A549 (cell line): ENCODE measurements at regions not wholly inside any gene's neighbourhood (a gene's known extent, or its start where the extent isn't known, plus 50 kb on each side); places are given as distances from the start of the nearest gene placed in this dataset.
A peak's percentile ranks its signal among the peaks of the same experiment; 100 is the strongest.

Source experiments
- ATAC-seq, 2 experiments: fragments of 200-7000 bp in 1 of 2; fragments of >200 bp in 1 of 2; cut with Nextera tagmentation in 1 of 2; cut with Tn5 transposase in 1 of 2; 3 replicates each; pipeline versions ENCODE4 v1.8.0 to v1.9.1; 2018 to 2020; ENCODE audit warnings: mild to moderate bottlenecking in 1 of 2, moderate library complexity in 1 of 2
- CTCF ChIA-PET: fragments of 300-600 bp; sonication (Branson Sonifier 250); formaldehyde crosslinking; extraction: SDS; loops from one replicate; lab custom pipeline; 2021; ENCODE audit warnings: antibody characterized with exemption, inconsistent platforms; lab: Yijun Ruan, JAX
- POLR2A ChIA-PET: fragments of 350-600 bp; formaldehyde crosslinking; extraction: SDS; loops from one replicate; lab custom pipeline; 2021; ENCODE audit warnings: antibody characterized with exemption, inconsistent platforms; lab: Yijun Ruan, JAX
- DNase-seq, 2 experiments: peaks; one replicate each; pipeline versions ENCODE4 v3.0.0 to v3.0.0-alpha.2; 2011 to 2016; ENCODE audit warnings: low read depth in 1 of 2, low spot score in 1 of 2
- FAIRE-seq: peaks from 2 replicates; lab custom pipeline; 2011; peaks lifted over from hg19 to GRCh38; lab: Jason Lieb, UNC
- H3K27ac ChIP-seq, 2 experiments: fragments of >200 bp; sonication (Bioruptor Twin); formaldehyde crosslinking; 3 replicates each; pipeline ENCODE4 v1.5.1; 2016 to 2017
- H3K4me1 ChIP-seq: fragments of >200 bp; sonication (Bioruptor Twin); formaldehyde crosslinking; 3 replicates; pipeline ENCODE4 v1.6.1; 2016
- H3K4me2 ChIP-seq: fragments of >200 bp; sonication (Bioruptor Twin); formaldehyde crosslinking; 3 replicates; pipeline ENCODE4 v1.6.1; 2016
- H3K4me3 ChIP-seq: fragments of >200 bp; sonication (Bioruptor Twin); formaldehyde crosslinking; 3 replicates; pipeline ENCODE4 v1.5.1; 2016
- H3K9me3 ChIP-seq: fragments of >200 bp; sonication (Bioruptor Twin); formaldehyde crosslinking; 3 replicates; pipeline ENCODE4 v1.6.1; 2016
- CBX2 ChIP-seq: fragments of 200-600 bp; sonication (generic); IDR thresholded peaks from 2 replicates; pipeline ENCODE4 v1.6.1; 2016; ENCODE audit warnings: low read depth, mild to moderate bottlenecking, borderline replicate concordance
- CBX8 ChIP-seq: fragments of 200-600 bp; sonication (generic); IDR thresholded peaks from 2 replicates; pipeline ENCODE4 v1.6.1; 2016
- CHD4 ChIP-seq: fragments of 200-600 bp; sonication (generic); IDR thresholded peaks from 2 replicates; pipeline ENCODE4 v1.6.1; 2016; ENCODE audit warnings: antibody characterized with exemption, mild to moderate bottlenecking, borderline replicate concordance
- EP300 ChIP-seq, 2 experiments: fragments of >200 bp; sonication (Bioruptor Twin); formaldehyde crosslinking; IDR thresholded peaks; 2 replicates in 1 of 2; 3 replicates in 1 of 2; pipeline ENCODE4 v1.6.1; 2016 to 2017
- ESRRA ChIP-seq: fragments of 150-350 bp; IDR thresholded peaks from 2 replicates; pipeline ENCODE4 v1.6.1; 2014; ENCODE audit warnings: mild to moderate bottlenecking, low read length, borderline replicate concordance
- FOXS1 ChIP-seq: fragments of 250-450 bp; sonication (Bioruptor Pico); IDR thresholded peaks from 2 replicates; pipeline ENCODE4 v1.5.0; 2020; ENCODE audit warnings: mild to moderate bottlenecking, moderate library complexity
- HDAC2 ChIP-seq: fragments of 200-600 bp; sonication (generic); IDR thresholded peaks from 2 replicates; pipeline ENCODE4 v1.6.1; 2016
- HOXB13 ChIP-seq: fragments of 250-450 bp; sonication (Bioruptor Pico); IDR thresholded peaks from 2 replicates; pipeline ENCODE4 v1.5.0; 2020; ENCODE audit warnings: low read depth, mild to moderate bottlenecking, moderate library complexity
- HOXB5 ChIP-seq: fragments of 250-450 bp; sonication (Bioruptor Pico); IDR thresholded peaks from 2 replicates; pipeline ENCODE4 v1.5.0; 2020; ENCODE audit warnings: mild to moderate bottlenecking, moderate library complexity
- JUNB ChIP-seq: fragments of >200 bp; sonication (Bioruptor Twin); formaldehyde crosslinking; IDR thresholded peaks from 2 replicates; pipeline ENCODE4 v1.6.1; 2016
- MAFK ChIP-seq: fragments of 450-650 bp; IDR thresholded peaks from 2 replicates; pipeline ENCODE4 v1.6.1; 2014; ENCODE audit not compliant: partially characterized antibody
- MAZ ChIP-seq: fragments of 150-350 bp; IDR thresholded peaks from 2 replicates; pipeline ENCODE4 v1.6.1; 2014; ENCODE audit warnings: antibody characterized with exemption, low read depth, low read length, borderline replicate concordance
- NPAS2 ChIP-seq: fragments of 250-450 bp; sonication (Bioruptor Pico); IDR thresholded peaks from 2 replicates; pipeline ENCODE4 v1.8.0; 2022; ENCODE audit warnings: mild to moderate bottlenecking, moderate library complexity, borderline replicate concordance
- NR3C1 ChIP-seq: fragments of >200 bp; sonication (Bioruptor Twin); formaldehyde crosslinking; IDR thresholded peaks from 3 replicates; pipeline ENCODE4 v1.6.1; 2017
- PHF8 ChIP-seq: fragments of 200-600 bp; sonication (generic); IDR thresholded peaks from 2 replicates; pipeline ENCODE4 v1.6.1; 2016; ENCODE audit warnings: low read depth, mild to moderate bottlenecking, antibody characterized with exemption, moderate library complexity, borderline replicate concordance
- POLR2A ChIP-seq: IDR thresholded peaks from 2 replicates; pipeline ENCODE4 v1.6.1; 2012; ENCODE audit warnings: mild to moderate bottlenecking, low read length
- POLR2AphosphoS2 ChIP-seq: conservative IDR thresholded peaks from 2 replicates; pipeline ENCODE4 v1.6.1; 2012; ENCODE audit warnings: low read length, improper control_type of control experiment, inconsistent platforms
- RAD21 ChIP-seq, 2 experiments: fragments of >200 bp in 1 of 2; sonication (Bioruptor Twin) in 1 of 2; formaldehyde crosslinking in 1 of 2; IDR thresholded peaks in 1 of 2; conservative IDR thresholded peaks in 1 of 2; 2 replicates in 1 of 2; 3 replicates in 1 of 2; pipeline ENCODE4 v1.6.1; 2012 to 2018; ENCODE audit warnings: inconsistent platforms in 1 of 2
- RFX5 ChIP-seq: fragments of 450-650 bp; IDR thresholded peaks from 2 replicates; pipeline ENCODE4 v1.7.1; 2014; ENCODE audit warnings: antibody characterized with exemption, mild to moderate bottlenecking, moderate library complexity
- RNF2 ChIP-seq: fragments of 200-600 bp; sonication (generic); IDR thresholded peaks from 2 replicates; pipeline ENCODE4 v1.6.1; 2016; ENCODE audit warnings: low read depth, mild to moderate bottlenecking, antibody characterized with exemption, moderate library complexity, borderline replicate concordance
- SMC3 ChIP-seq: fragments of >200 bp; sonication (Bioruptor Twin); formaldehyde crosslinking; IDR thresholded peaks from 3 replicates; pipeline ENCODE4 v1.6.1; 2018; ENCODE audit warnings: inconsistent platforms
- SREBF2 ChIP-seq: fragments of 450-650 bp; IDR thresholded peaks from 2 replicates; pipeline ENCODE4 v1.6.1; 2014; ENCODE audit warnings: mild to moderate bottlenecking, moderate library complexity
- TFCP2L1 ChIP-seq: fragments of 250-450 bp; sonication (Bioruptor Pico); IDR thresholded peaks from 2 replicates; pipeline ENCODE4 v1.5.0; 2021; ENCODE audit warnings: mild to moderate bottlenecking
- TP53 ChIP-seq: fragments of 250-450 bp; sonication (Bioruptor Pico); IDR thresholded peaks from 2 replicates; pipeline ENCODE4 v1.5.0; 2021; ENCODE audit warnings: mild to moderate bottlenecking, moderate library complexity
- ZC3H11A ChIP-seq: fragments of 450-650 bp; IDR thresholded peaks from 2 replicates; pipeline ENCODE4 v1.6.1; 2014; ENCODE audit warnings: antibody characterized with exemption, mild to moderate bottlenecking
- ZNF302 ChIP-seq: fragments of 250-450 bp; sonication (Bioruptor Pico); IDR thresholded peaks from 2 replicates; pipeline ENCODE4 v1.9.0; 2021; ENCODE audit warnings: inconsistent platforms, mild to moderate bottlenecking, moderate library complexity
- ZSCAN20 ChIP-seq: fragments of 250-450 bp; sonication (Bioruptor Pico); IDR thresholded peaks from 2 replicates; pipeline ENCODE4 v1.8.0; 2022; ENCODE audit warnings: mild to moderate bottlenecking, moderate library complexity
- WGBS: methylation state at CpG from one replicate; pipeline ENCODE4 v1.1.6; 2017; ENCODE audit errors: missing lambda C conversion rate; 5-methylcytosine and 5-hydroxymethylcytosine counted together
- TF ChIP-seq, protein P1 (sequence below): IDR thresholded peaks from 2 replicates; pipeline ENCODE4 v1.6.1; 2012
- TF ChIP-seq, protein P2 (sequence below): fragments of 450-650 bp; IDR thresholded peaks from 2 replicates; pipeline ENCODE4 v1.6.1; 2014; ENCODE audit warnings: antibody characterized with exemption
- TF ChIP-seq, protein P3 (sequence below): IDR thresholded peaks from 2 replicates; pipeline ENCODE4 v1.6.1; 2012; ENCODE audit warnings: low read depth, borderline replicate concordance
- TF ChIP-seq, protein P4 (sequence below): fragments of >200 bp; sonication (Bioruptor Twin); formaldehyde crosslinking; IDR thresholded peaks from 2 replicates; pipeline ENCODE4 v1.6.1; 2016
- TF ChIP-seq, protein P5 (sequence below): fragments of 250-450 bp; sonication (Bioruptor Pico); IDR thresholded peaks from 2 replicates; pipeline ENCODE4 v1.5.0; 2021; ENCODE audit warnings: mild to moderate bottlenecking, moderate library complexity, borderline replicate concordance

DNA sequence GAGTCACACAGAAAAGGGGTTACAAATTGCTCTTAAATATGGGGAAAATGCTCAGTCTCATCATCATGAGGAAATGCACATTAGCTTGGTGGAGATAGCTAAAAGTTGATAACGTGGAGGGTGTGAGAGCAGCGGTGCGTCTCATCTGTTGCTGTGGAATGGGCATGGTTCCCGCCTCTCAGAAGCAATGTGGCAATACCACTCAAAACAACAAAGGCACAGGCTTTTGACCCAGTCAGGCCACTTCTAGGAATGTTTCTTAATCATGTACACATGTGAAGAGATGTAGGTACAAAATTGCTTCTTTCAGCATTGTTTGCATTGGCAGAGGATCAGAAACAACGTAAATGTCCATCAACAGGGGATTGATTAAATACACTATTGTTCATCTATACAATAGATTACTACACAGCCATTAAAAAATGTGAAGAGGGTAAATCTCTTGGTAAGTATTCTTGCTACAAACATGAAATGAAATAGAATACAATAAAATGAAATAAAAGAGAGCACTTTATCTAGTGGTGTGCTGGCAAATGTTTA, 212.6 kb upstream of the MSX2 start:
- 22% methylated on average over 5 of the region's 5 CpGs for WGBS
- FAIRE-seq (peak; percentile 36), ATAC-seq (no peak), DNase-seq (no peak)
- Histone ChIP-seq H3K27ac (no peak overlapping the region), H3K4me1 (no peaks in the 10 kb centered on the region), H3K4me3 (no peak overlapping the region), H3K4me2 (no peak overlapping the region), H3K9me3 (no peaks in the 10 kb centered on the region)
- no peak for TF ChIP-seq TP53 (CRISPR knock-in tag)
- TF ChIP-seq SREBF2, result no peak
- no peak for TF ChIP-seq POLR2AphosphoS2
- no peak for TF ChIP-seq ZC3H11A
- no peak for TF ChIP-seq CBX8
- no peak for TF ChIP-seq EP300 (IDR thresholded peaks at IDR 0.05)
- no peak for TF ChIP-seq TFCP2L1 (CRISPR knock-in tag)
- no peak for TF ChIP-seq RAD21 (conservative IDR thresholded peaks at IDR 0.05 in 1 of 2, IDR thresholded peaks at IDR 0.05 in 1 of 2)
- no peak for TF ChIP-seq PHF8
- TF ChIP-seq, protein P1, sequence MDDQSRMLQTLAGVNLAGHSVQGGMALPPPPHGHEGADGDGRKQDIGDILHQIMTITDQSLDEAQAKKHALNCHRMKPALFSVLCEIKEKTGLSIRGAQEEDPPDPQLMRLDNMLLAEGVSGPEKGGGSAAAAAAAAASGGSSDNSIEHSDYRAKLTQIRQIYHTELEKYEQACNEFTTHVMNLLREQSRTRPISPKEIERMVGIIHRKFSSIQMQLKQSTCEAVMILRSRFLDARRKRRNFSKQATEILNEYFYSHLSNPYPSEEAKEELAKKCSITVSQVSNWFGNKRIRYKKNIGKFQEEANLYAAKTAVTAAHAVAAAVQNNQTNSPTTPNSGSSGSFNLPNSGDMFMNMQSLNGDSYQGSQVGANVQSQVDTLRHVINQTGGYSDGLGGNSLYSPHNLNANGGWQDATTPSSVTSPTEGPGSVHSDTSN, result no peak
- TF ChIP-seq, protein P2, sequence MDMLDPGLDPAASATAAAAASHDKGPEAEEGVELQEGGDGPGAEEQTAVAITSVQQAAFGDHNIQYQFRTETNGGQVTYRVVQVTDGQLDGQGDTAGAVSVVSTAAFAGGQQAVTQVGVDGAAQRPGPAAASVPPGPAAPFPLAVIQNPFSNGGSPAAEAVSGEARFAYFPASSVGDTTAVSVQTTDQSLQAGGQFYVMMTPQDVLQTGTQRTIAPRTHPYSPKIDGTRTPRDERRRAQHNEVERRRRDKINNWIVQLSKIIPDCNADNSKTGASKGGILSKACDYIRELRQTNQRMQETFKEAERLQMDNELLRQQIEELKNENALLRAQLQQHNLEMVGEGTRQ, result no peak
- CTCF ChIA-PET, result interaction anchor here (0.6 to 1.0 kb wide), 2 partner anchors 109 to 225 kb away, joined by 3 to 4 read pairs; no protein-coding TSS in a partner anchor
- POLR2A ChIA-PET, result no interaction called here

DNA sequence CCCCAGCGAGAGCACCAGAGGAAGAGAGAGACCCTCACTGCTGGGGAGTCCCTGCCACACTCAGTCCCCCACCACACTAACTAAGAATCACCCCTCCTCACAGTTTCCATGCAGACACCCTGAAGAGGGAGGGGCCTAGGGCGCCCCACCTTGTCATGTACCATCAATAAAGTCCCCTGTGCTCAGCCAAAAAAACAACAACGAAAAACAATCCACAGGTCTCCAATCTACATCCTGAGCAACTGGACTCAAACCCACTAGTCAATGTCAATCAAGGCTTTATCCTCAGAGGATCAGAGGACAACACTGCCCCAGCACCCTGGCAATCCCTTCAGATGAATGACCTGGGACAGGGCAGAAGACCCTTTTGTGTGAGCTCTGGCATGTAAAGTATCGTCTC, 210.1 kb upstream of the MSX2 start:
- Histone ChIP-seq H3K4me3 (no peak overlapping the region), H3K4me2 (no peak overlapping the region), H3K4me1 (no peaks in the 10 kb centered on the region), H3K27ac (no peak overlapping the region), H3K9me3 (no peaks in the 10 kb centered on the region)
- DNase-seq (no peak), ATAC-seq (no peak), FAIRE-seq (no peak)
- WGBS, result 29% methylated on average over 4 of the region's 4 CpGs
- TF ChIP-seq, protein P3, sequence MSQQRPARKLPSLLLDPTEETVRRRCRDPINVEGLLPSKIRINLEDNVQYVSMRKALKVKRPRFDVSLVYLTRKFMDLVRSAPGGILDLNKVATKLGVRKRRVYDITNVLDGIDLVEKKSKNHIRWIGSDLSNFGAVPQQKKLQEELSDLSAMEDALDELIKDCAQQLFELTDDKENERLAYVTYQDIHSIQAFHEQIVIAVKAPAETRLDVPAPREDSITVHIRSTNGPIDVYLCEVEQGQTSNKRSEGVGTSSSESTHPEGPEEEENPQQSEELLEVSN, result no peak
- TF ChIP-seq ZSCAN20 (CRISPR knock-in tag), result no peak
- TF ChIP-seq MAZ, result no peak
- TF ChIP-seq NR3C1, result no peak
- TF ChIP-seq, protein P4, sequence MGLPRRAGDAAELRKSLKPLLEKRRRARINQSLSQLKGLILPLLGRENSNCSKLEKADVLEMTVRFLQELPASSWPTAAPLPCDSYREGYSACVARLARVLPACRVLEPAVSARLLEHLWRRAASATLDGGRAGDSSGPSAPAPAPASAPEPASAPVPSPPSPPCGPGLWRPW, result no peak
- no peak for TF ChIP-seq NPAS2 (CRISPR knock-in tag)
- TF ChIP-seq HOXB5 (CRISPR knock-in tag), result no peak
- CTCF ChIA-PET, result interaction anchor here (0.8 kb wide), 1 partner anchor 11 kb away, joined by 4 read pairs; no protein-coding TSS in a partner anchor
- POLR2A ChIA-PET, result no interaction called here

DNA sequence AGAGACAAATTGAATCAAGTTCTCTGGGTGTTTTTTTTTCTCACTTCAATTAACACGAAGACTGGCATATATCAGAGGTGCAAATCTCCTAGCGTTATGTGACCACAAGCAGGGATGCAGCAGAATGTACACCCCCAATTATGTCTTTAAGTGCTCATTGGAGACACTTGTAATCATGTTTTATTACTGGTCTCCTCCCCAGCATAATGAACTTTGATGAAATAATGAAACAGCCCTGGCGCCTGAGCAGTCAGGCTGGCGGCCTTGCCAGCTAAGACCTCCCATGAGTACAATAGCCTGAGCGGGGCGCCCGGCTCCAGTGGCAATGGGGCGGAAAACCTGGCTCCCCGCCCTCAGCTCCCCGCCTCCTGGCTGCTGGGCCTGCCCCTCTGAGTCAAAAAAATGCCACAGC, 209.4 kb upstream of the MSX2 start:
- POLR2A ChIA-PET, result no interaction called here
- CTCF ChIA-PET, result interaction anchor here (0.8 to 1.3 kb wide), 2 partner anchors 9 to 11 kb away, joined by 4 read pairs; no protein-coding TSS in a partner anchor
- 47% methylated on average over 10 of the region's 10 CpGs for WGBS
- DNase-seq (no peak), FAIRE-seq (no peak), ATAC-seq (no peak)
- Histone ChIP-seq H3K27ac (no peak overlapping the region), H3K4me2 (no peak overlapping the region), H3K4me3 (no peak overlapping the region), H3K4me1 (no peaks in the 10 kb centered on the region), H3K9me3 (no peaks in the 10 kb centered on the region)
- TF ChIP-seq SMC3, result no peak
- no peak for TF ChIP-seq JUNB
- TF ChIP-seq ZNF302 (CRISPR knock-in tag), result no peak
- no peak for TF ChIP-seq ESRRA
- no peak for TF ChIP-seq RNF2
- TF ChIP-seq CBX2, result no peak
- no peak for TF ChIP-seq POLR2AphosphoS2
- TF ChIP-seq MAFK, result no peak
- TF ChIP-seq HOXB13 (CRISPR knock-in tag), result no peak
- no peak for TF ChIP-seq CHD4
- TF ChIP-seq RFX5, result no peak
- no peak for TF ChIP-seq FOXS1 (CRISPR knock-in tag)
- no peak for TF ChIP-seq POLR2A
- TF ChIP-seq, protein P5, sequence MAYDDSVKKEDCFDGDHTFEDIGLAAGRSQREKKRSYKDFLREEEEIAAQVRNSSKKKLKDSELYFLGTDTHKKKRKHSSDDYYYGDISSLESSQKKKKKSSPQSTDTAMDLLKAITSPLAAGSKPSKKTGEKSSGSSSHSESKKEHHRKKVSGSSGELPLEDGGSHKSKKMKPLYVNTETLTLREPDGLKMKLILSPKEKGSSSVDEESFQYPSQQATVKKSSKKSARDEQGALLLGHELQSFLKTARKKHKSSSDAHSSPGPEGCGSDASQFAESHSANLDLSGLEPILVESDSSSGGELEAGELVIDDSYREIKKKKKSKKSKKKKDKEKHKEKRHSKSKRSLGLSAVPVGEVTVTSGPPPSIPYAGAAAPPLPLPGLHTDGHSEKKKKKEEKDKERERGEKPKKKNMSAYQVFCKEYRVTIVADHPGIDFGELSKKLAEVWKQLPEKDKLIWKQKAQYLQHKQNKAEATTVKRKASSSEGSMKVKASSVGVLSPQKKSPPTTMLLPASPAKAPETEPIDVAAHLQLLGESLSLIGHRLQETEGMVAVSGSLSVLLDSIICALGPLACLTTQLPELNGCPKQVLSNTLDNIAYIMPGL (CRISPR knock-in tag), result no peak
- no peak for TF ChIP-seq HDAC2
